ENCODE measurements at regions not wholly inside any gene's neighbourhood (a gene's known extent, or its start where the extent isn't known, plus 50 kb on each side); places are given as distances from the start of the nearest gene placed in this dataset.
"Not testable (repeated sequence)": the region's sequence is repeated elsewhere in the genome, so short reads cannot be mapped to it uniquely, and the experiment has no call there.

DNA sequence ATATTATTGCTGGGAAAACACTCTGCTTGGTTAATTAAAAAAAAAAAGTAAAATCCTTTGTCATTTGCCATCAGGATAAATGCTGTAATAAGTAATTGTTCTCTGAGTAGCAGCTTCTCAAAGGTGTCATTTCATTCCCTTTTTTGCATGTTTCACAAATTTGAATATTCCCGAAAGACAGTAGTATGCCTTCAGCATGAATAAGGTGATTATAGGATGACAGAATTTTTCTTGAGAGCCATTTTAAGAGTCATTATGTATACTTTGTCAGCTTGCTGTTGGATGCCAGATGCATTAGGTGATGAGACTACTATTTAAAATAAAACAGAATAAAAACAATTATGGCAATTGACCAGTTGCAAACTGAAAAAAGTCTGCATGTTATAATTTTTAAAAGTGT is 200.7 kb downstream of the HDGFL1 start:
- no peaks in the 10 kb centered on the region for H3K79me2 ChIP-seq (ENCODE audit: insufficient read depth, low read length)
- no peaks in the 10 kb centered on the region for H3K36me3 ChIP-seq (ENCODE audit: insufficient read depth, low read length)
- H3K9me3 ChIP-seq (ENCODE audit: insufficient read depth, low read length, severe bottlenecking) = no peaks in the 10 kb centered on the region
- peaks cover 32% of the 10 kb centered on the region for H3K4me1 ChIP-seq (ENCODE audit: insufficient read depth, low read length)
- no peaks in the 10 kb centered on the region for H4K20me1 ChIP-seq (ENCODE audit: insufficient read depth, low read length)
- no peak overlapping the region for H2AFZ ChIP-seq (ENCODE audit: low read depth, low read length)
- DNase-seq (no peak), ATAC-seq (ENCODE audit: insufficient read depth, low read depth) (no peak)
- no peak overlapping the region for H3K9ac ChIP-seq (ENCODE audit: low read depth, low read length)
- TF ChIP-seq, protein P1, sequence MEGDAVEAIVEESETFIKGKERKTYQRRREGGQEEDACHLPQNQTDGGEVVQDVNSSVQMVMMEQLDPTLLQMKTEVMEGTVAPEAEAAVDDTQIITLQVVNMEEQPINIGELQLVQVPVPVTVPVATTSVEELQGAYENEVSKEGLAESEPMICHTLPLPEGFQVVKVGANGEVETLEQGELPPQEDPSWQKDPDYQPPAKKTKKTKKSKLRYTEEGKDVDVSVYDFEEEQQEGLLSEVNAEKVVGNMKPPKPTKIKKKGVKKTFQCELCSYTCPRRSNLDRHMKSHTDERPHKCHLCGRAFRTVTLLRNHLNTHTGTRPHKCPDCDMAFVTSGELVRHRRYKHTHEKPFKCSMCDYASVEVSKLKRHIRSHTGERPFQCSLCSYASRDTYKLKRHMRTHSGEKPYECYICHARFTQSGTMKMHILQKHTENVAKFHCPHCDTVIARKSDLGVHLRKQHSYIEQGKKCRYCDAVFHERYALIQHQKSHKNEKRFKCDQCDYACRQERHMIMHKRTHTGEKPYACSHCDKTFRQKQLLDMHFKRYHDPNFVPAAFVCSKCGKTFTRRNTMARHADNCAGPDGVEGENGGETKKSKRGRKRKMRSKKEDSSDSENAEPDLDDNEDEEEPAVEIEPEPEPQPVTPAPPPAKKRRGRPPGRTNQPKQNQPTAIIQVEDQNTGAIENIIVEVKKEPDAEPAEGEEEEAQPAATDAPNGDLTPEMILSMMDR (IDR thresholded peaks at IDR 0.05; ENCODE audit: borderline replicate concordance, extremely low read depth, low read length, poor library complexity, severe bottlenecking) = no peak
- no peak for TF ChIP-seq EZH2 (IDR thresholded peaks at IDR 0.05; ENCODE audit: borderline replicate concordance, low read depth, low read length, severe bottlenecking)
- H3K4me3 ChIP-seq (ENCODE audit: low read depth in 1 of 2, low read length in 2 of 2) = no peak overlapping the region
- no peaks in the 10 kb centered on the region for H3K27me3 ChIP-seq (ENCODE audit: insufficient read depth, low read length, poor library complexity)
- H3K4me2 ChIP-seq (ENCODE audit: insufficient read depth, low read length) = no peak overlapping the region
- no peak overlapping the region for H3K27ac ChIP-seq (ENCODE audit: low read length)

DNA sequence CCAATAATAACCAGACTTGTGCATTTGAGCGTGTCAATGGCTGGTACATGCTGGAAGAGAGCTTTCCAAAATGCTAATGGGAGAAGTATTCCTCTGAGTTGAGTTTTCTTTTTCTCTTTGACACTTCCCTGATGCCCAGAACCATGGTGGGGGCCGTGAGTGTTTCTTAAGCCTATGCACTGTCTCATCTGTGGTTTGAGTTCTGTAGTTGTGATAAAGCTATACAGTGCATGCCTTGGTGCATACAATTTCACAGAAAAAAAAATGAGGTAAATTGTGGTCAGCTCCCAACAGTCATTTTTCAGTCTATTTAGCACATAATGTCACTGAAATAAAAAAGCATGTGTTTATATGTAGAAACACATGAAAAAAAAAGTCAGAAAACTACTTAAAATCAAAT is 204.8 kb downstream of the HDGFL1 start:
- no peak overlapping the region for H3K4me3 ChIP-seq (ENCODE audit: low read depth in 1 of 2, low read length in 2 of 2)
- H3K4me2 ChIP-seq (ENCODE audit: insufficient read depth, low read length) = peak overlapping the region; percentile 29
- H3K79me2 ChIP-seq (ENCODE audit: insufficient read depth, low read length) = no peaks in the 10 kb centered on the region
- H3K9me3 ChIP-seq (ENCODE audit: insufficient read depth, low read length, severe bottlenecking) = peaks cover 16% of the 10 kb centered on the region
- H3K9ac ChIP-seq (ENCODE audit: low read depth, low read length) = peak overlapping the region; percentile 17; the same call in 1 of the 2 replicates
- H3K27me3 ChIP-seq (ENCODE audit: insufficient read depth, low read length, poor library complexity) = no peaks in the 10 kb centered on the region
- peak; percentile 98 for ATAC-seq (ENCODE audit: insufficient read depth, low read depth)
- no peaks in the 10 kb centered on the region for H3K36me3 ChIP-seq (ENCODE audit: insufficient read depth, low read length)
- peak; percentile 47 for DNase-seq
- H2AFZ ChIP-seq (ENCODE audit: low read depth, low read length) = peak overlapping the region; percentile 40; the same call in 1 of the 2 replicates
- no peak for TF ChIP-seq EZH2 (IDR thresholded peaks at IDR 0.05; ENCODE audit: borderline replicate concordance, low read depth, low read length, severe bottlenecking)
- TF ChIP-seq, protein P1 (IDR thresholded peaks at IDR 0.05; ENCODE audit: borderline replicate concordance, extremely low read depth, low read length, poor library complexity, severe bottlenecking) = no peak
- no peaks in the 10 kb centered on the region for H4K20me1 ChIP-seq (ENCODE audit: insufficient read depth, low read length)
- H3K4me1 ChIP-seq (ENCODE audit: insufficient read depth, low read length) = peaks cover 20% of the 10 kb centered on the region
- peak overlapping the region; percentile 64 for H3K27ac ChIP-seq (ENCODE audit: low read length)

DNA sequence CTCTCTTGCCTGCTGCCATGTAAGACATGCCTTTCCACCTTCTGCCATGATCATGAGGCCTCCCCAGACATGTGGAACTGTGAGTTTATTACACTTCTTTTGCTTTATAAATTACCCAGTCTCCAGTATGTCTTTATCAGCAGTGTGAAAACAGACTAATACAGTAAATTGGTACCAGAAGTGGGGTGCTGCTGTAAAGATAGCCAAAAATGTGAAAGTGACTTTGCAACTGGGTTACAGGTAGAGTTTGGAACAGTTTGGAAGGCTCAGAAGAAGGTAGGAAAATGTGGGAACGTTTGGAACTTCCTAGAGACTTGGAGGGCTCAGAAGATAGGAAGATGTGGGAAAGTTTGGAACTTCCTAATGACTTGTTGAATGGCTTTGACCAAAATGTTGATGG is 209.1 kb downstream of the HDGFL1 start:
- ATAC-seq (ENCODE audit: insufficient read depth, low read depth) = not testable (repeated sequence)
- peaks cover 22% of the 10 kb centered on the region for H3K9me3 ChIP-seq (ENCODE audit: insufficient read depth, low read length, severe bottlenecking)

DNA sequence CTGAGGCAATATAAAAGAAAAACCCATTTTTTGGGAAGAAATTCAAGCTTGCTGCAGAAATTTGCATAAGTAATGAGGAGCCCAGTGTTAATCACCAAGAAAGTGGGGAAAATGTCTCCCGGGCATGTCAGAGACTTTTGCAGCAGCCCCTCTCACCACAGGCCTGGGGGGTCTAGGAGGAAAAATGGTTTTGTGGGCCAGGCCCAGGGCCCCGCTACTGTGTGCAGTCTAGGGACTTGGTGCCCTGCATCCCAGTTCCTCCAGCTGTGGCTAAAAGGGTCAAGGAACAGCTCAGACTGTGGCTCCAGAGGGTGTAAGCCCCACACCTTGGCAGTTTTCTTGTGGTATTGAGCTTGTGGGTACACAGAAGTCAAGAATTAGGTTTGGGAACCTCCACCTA is 209.7 kb downstream of the HDGFL1 start:
- no peaks in the 10 kb centered on the region for H4K20me1 ChIP-seq (ENCODE audit: insufficient read depth, low read length)
- H3K4me3 ChIP-seq (ENCODE audit: low read depth in 1 of 2, low read length in 2 of 2) = no peak overlapping the region
- H3K36me3 ChIP-seq (ENCODE audit: insufficient read depth, low read length) = no peaks in the 10 kb centered on the region
- no peak overlapping the region for H3K27ac ChIP-seq (ENCODE audit: low read length)
- H3K9ac ChIP-seq (ENCODE audit: low read depth, low read length) = no peak overlapping the region
- H2AFZ ChIP-seq (ENCODE audit: low read depth, low read length) = no peak overlapping the region
- H3K9me3 ChIP-seq (ENCODE audit: insufficient read depth, low read length, severe bottlenecking) = peaks cover 22% of the 10 kb centered on the region
- H3K4me2 ChIP-seq (ENCODE audit: insufficient read depth, low read length) = no peak overlapping the region
- no peak for ATAC-seq (ENCODE audit: insufficient read depth, low read depth)
- no peak for DNase-seq
- no peaks in the 10 kb centered on the region for H3K27me3 ChIP-seq (ENCODE audit: insufficient read depth, low read length, poor library complexity)
- TF ChIP-seq EZH2 (IDR thresholded peaks at IDR 0.05; ENCODE audit: borderline replicate concordance, low read depth, low read length, severe bottlenecking) = no peak
- TF ChIP-seq, protein P1 (IDR thresholded peaks at IDR 0.05; ENCODE audit: borderline replicate concordance, extremely low read depth, low read length, poor library complexity, severe bottlenecking) = no peak
- no peaks in the 10 kb centered on the region for H3K79me2 ChIP-seq (ENCODE audit: insufficient read depth, low read length)
- H3K4me1 ChIP-seq (ENCODE audit: insufficient read depth, low read length) = peaks cover 9% of the 10 kb centered on the region

More for the DNA sequence above, 209.1 kb downstream of the HDGFL1 start:
- not testable (repeated sequence) for H3K4me2 ChIP-seq (ENCODE audit: insufficient read depth, low read length); H3K36me3 ChIP-seq (ENCODE audit: insufficient read depth, low read length); H3K79me2 ChIP-seq (ENCODE audit: insufficient read depth, low read length); H2AFZ ChIP-seq (ENCODE audit: low read depth, low read length); DNase-seq; H3K27ac ChIP-seq (ENCODE audit: low read length); H3K4me3 ChIP-seq (ENCODE audit: low read depth in 1 of 2, low read length in 2 of 2); H3K9ac ChIP-seq (ENCODE audit: low read depth, low read length); H3K27me3 ChIP-seq (ENCODE audit: insufficient read depth, low read length, poor library complexity); H4K20me1 ChIP-seq (ENCODE audit: insufficient read depth, low read length)
- peaks cover 15% of the 10 kb centered on the region for H3K4me1 ChIP-seq (ENCODE audit: insufficient read depth, low read length)

All from DND-41 (cell line).